ENCODE measurements at regions not wholly inside any gene's neighbourhood (a gene's known extent, or its start where the extent isn't known, plus 50 kb on each side); places are given as distances from the start of the nearest gene placed in this dataset.
"Not testable (repeated sequence)": the region's sequence is repeated elsewhere in the genome, so short reads cannot be mapped to it uniquely, and the experiment has no call there.

- no peaks in the 10 kb centered on the region for H3K9me2 ChIP-seq (replicated peaks; ENCODE audit: insufficient read depth, low read length)
- H3K79me2 ChIP-seq (ENCODE audit: low read length): no peaks in the 10 kb centered on the region
- H3K9me3 ChIP-seq (replicated peaks; ENCODE audit: insufficient read depth, low read length): no peaks in the 10 kb centered on the region
- no peaks in the 10 kb centered on the region for H4K20me1 ChIP-seq (ENCODE audit: insufficient read depth, low read length)
- H3K27me3 ChIP-seq (replicated peaks; ENCODE audit: insufficient read depth, low read length): no peaks in the 10 kb centered on the region
- H3F3A ChIP-seq (ENCODE audit: insufficient read depth, low read length): no peaks in the 10 kb centered on the region
- no peak overlapping the region for H3K27ac ChIP-seq (ENCODE audit: low read length)
- no peak overlapping the region for H3K4me2 ChIP-seq (ENCODE audit: low read depth, low read length)
- no peaks in the 10 kb centered on the region for H3K4me1 ChIP-seq (ENCODE audit: low read length)
- no peak for TF ChIP-seq EZH2 (optimal IDR thresholded peaks at IDR 0.05; ENCODE audit: low read depth, low read length)
- TF ChIP-seq EZH2phosphoT487 (IDR thresholded peaks at IDR 0.05; ENCODE audit: low read length): no peak
- TF ChIP-seq CTCF (IDR thresholded peaks at IDR 0.05; ENCODE audit: low read length): no peak
- H2AFZ ChIP-seq (ENCODE audit: low read length): no peak overlapping the region
- no peak overlapping the region for H3K4me3 ChIP-seq (ENCODE audit: low read length)
- H3K9ac ChIP-seq (ENCODE audit: low read length): no peak overlapping the region
- no peaks in the 10 kb centered on the region for H3K36me3 ChIP-seq (replicated peaks; ENCODE audit: insufficient read depth, low read length)
- no peak for DNase-seq
These were observed 735.5 kb upstream of the AUTS2 start for GRCh38 chr7:68862736-68863135.

- Histone ChIP-seq H3K9me2 (replicated peaks; ENCODE audit: insufficient read depth, low read length) (no peaks in the 10 kb centered on the region), H3K9me3 (replicated peaks; ENCODE audit: insufficient read depth, low read length) (no peaks in the 10 kb centered on the region), H3K4me2 (ENCODE audit: low read depth, low read length) (no peak overlapping the region), H3K27ac (ENCODE audit: low read length) (no peak overlapping the region), H3F3A (ENCODE audit: insufficient read depth, low read length) (no peaks in the 10 kb centered on the region), H3K4me3 (ENCODE audit: low read length) (no peak overlapping the region), H4K20me1 (ENCODE audit: insufficient read depth, low read length) (no peaks in the 10 kb centered on the region), H2AFZ (ENCODE audit: low read length) (no peak overlapping the region), H3K4me1 (ENCODE audit: low read length) (no peaks in the 10 kb centered on the region), H3K79me2 (ENCODE audit: low read length) (no peaks in the 10 kb centered on the region), H3K27me3 (replicated peaks; ENCODE audit: insufficient read depth, low read length) (no peaks in the 10 kb centered on the region), H3K9ac (ENCODE audit: low read length) (no peak overlapping the region), H3K36me3 (replicated peaks; ENCODE audit: insufficient read depth, low read length) (no peaks in the 10 kb centered on the region)
- TF ChIP-seq CTCF (IDR thresholded peaks at IDR 0.05; ENCODE audit: low read length): no peak
- no peak for TF ChIP-seq EZH2phosphoT487 (IDR thresholded peaks at IDR 0.05; ENCODE audit: low read length)
- TF ChIP-seq EZH2 (optimal IDR thresholded peaks at IDR 0.05; ENCODE audit: low read depth, low read length): no peak
- no peak for DNase-seq
These were observed 732.7 kb upstream of the AUTS2 start for GRCh38 chr7:68865351-68866199.

GRCh38 chr7:68866200-68866570 is 732.1 kb upstream of the AUTS2 start:
- Histone ChIP-seq H4K20me1 (ENCODE audit: insufficient read depth, low read length) (no peaks in the 10 kb centered on the region), H3K4me2 (ENCODE audit: low read depth, low read length) (no peak overlapping the region), H3K27ac (ENCODE audit: low read length) (no peak overlapping the region), H3K4me1 (ENCODE audit: low read length) (no peaks in the 10 kb centered on the region), H3K9ac (ENCODE audit: low read length) (no peak overlapping the region), H3K9me3 (replicated peaks; ENCODE audit: insufficient read depth, low read length) (no peaks in the 10 kb centered on the region), H3K27me3 (replicated peaks; ENCODE audit: insufficient read depth, low read length) (no peaks in the 10 kb centered on the region), H2AFZ (ENCODE audit: low read length) (no peak overlapping the region), H3F3A (ENCODE audit: insufficient read depth, low read length) (no peaks in the 10 kb centered on the region), H3K9me2 (replicated peaks; ENCODE audit: insufficient read depth, low read length) (no peaks in the 10 kb centered on the region), H3K36me3 (replicated peaks; ENCODE audit: insufficient read depth, low read length) (no peaks in the 10 kb centered on the region), H3K79me2 (ENCODE audit: low read length) (no peaks in the 10 kb centered on the region), H3K4me3 (ENCODE audit: low read length) (no peak overlapping the region)
- no peak for DNase-seq
- TF ChIP-seq EZH2 (optimal IDR thresholded peaks at IDR 0.05; ENCODE audit: low read depth, low read length): no peak
- TF ChIP-seq CTCF (IDR thresholded peaks at IDR 0.05; ENCODE audit: low read length): no peak
- no peak for TF ChIP-seq EZH2phosphoT487 (IDR thresholded peaks at IDR 0.05; ENCODE audit: low read length)

- H3K36me3 ChIP-seq (replicated peaks; ENCODE audit: insufficient read depth, low read length); H3K4me2 ChIP-seq (ENCODE audit: low read depth, low read length); H3K9me2 ChIP-seq (replicated peaks; ENCODE audit: insufficient read depth, low read length); H3K4me1 ChIP-seq (ENCODE audit: low read length); DNase-seq; H4K20me1 ChIP-seq (ENCODE audit: insufficient read depth, low read length); H3K9ac ChIP-seq (ENCODE audit: low read length); H3F3A ChIP-seq (ENCODE audit: insufficient read depth, low read length); H3K9me3 ChIP-seq (replicated peaks; ENCODE audit: insufficient read depth, low read length); H3K27ac ChIP-seq (ENCODE audit: low read length); H3K27me3 ChIP-seq (replicated peaks; ENCODE audit: insufficient read depth, low read length); H3K4me3 ChIP-seq (ENCODE audit: low read length); H2AFZ ChIP-seq (ENCODE audit: low read length); H3K79me2 ChIP-seq (ENCODE audit: low read length): not testable (repeated sequence)
These were observed 731.6 kb upstream of the AUTS2 start for GRCh38 chr7:68866721-68867120.
